ENCODE measurements at regions not wholly inside any gene's neighbourhood (a gene's known extent, or its start where the extent isn't known, plus 50 kb on each side); places are given as distances from the start of the nearest gene placed in this dataset.
A peak's percentile ranks its signal among the peaks of the same experiment; 100 is the strongest.
"Not testable (repeated sequence)": the region's sequence is repeated elsewhere in the genome, so short reads cannot be mapped to it uniquely, and the experiment has no call there.

GRCh38 chr12:76292891-76293290 is 55.3 kb downstream of the BBS10 start:
- not testable (repeated sequence) for DNase-seq (ENCODE audit: low spot score)

- DNase-seq (ENCODE audit: low spot score), result not testable (repeated sequence)
Measured at GRCh38 chr12:76292305-76292704, 55.9 kb downstream of the BBS10 start.

- DNase-seq (ENCODE audit: low spot score), result no peak
Measured at GRCh38 chr12:76290963-76291859, 57.0 kb downstream of the BBS10 start.

GRCh38 chr12:76288218-76288617 is 60.0 kb downstream of the BBS10 start:
- DNase-seq (ENCODE audit: low spot score), result no peak

- DNase-seq (ENCODE audit: low spot score), result no peak
Measured at GRCh38 chr12:76284816-76285750, 63.1 kb downstream of the BBS10 start.

- DNase-seq (ENCODE audit: low spot score), result no peak
Measured at GRCh38 chr12:76282744-76283143, 65.5 kb downstream of the BBS10 start.

GRCh38 chr12:76277480-76277879 is 70.7 kb downstream of the BBS10 start:
- DNase-seq (ENCODE audit: low spot score), result no peak

GRCh38 chr12:76276499-76277151 is 71.6 kb downstream of the BBS10 start:
- no peak for DNase-seq (ENCODE audit: low spot score)

GRCh38 chr12:76275511-76276093 is 72.6 kb downstream of the BBS10 start:
- DNase-seq (ENCODE audit: low spot score), result no peak

- peak; percentile 54 for DNase-seq (ENCODE audit: low spot score)
Measured at GRCh38 chr12:76274420-76275083, 73.7 kb downstream of the BBS10 start.

GRCh38 chr12:76272287-76272686 is 75.9 kb downstream of the BBS10 start:
- DNase-seq (ENCODE audit: low spot score), result no peak

GRCh38 chr12:76270657-76271358 is 77.4 kb downstream of the BBS10 start:
- no peak for DNase-seq (ENCODE audit: low spot score)

GRCh38 chr12:76268267-76268666 is 79.9 kb downstream of the BBS10 start:
- no peak for DNase-seq (ENCODE audit: low spot score)

- DNase-seq (ENCODE audit: low spot score), result peak; percentile 82
Measured at GRCh38 chr12:76266797-76267196, 81.4 kb downstream of the BBS10 start.

GRCh38 chr12:76265424-76266180 is 82.6 kb downstream of the BBS10 start:
- no peak for DNase-seq (ENCODE audit: low spot score)

- DNase-seq (ENCODE audit: low spot score), result no peak
Measured at GRCh38 chr12:76264611-76265012, 83.6 kb downstream of the BBS10 start.

GRCh38 chr12:76263696-76264095 is 84.5 kb downstream of the BBS10 start:
- no peak for DNase-seq (ENCODE audit: low spot score)

GRCh38 chr12:76260390-76260748 is 87.8 kb downstream of the BBS10 start:
- peak; percentile 81 for DNase-seq (ENCODE audit: low spot score)

GRCh38 chr12:76259660-76260389 is 88.4 kb downstream of the BBS10 start:
- DNase-seq (ENCODE audit: low spot score), result peak; percentile 90

Data from RKO (cell line).